GM19328 (cell line): ENCODE measurements at regions not wholly inside any gene's neighbourhood (a gene's known extent, or its start where the extent isn't known, plus 50 kb on each side); places are given as distances from the start of the nearest gene placed in this dataset.

Experiments
- ATAC-seq: cut with Tn5 transposase; IDR thresholded peaks from one replicate; pipeline ENCODE4 v1.9.1; 2021; ENCODE audit warnings: mild to moderate bottlenecking, moderate library complexity; ENCODE audit not compliant: unreplicated experiment

DNA sequence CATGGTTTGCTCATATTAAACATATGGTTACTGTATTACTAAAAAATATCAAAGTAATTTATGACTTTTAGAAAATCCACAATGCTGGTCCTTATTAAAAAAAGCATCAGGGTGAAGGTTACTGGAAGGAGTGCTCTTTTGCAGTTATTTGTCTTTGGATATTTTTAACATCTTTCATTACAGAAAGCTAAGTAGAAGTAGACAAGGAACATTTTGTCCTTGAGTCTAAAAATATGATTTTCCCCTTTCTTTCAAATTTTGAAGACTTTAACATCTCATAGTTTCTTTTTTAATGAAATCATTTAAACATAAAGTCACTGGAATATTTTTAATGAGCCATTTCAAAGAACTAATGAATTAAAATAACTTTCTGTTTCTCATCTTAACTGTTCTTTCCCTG lies 110.1 kb upstream of the TNS3 start:
- ATAC-seq = no peak

DNA sequence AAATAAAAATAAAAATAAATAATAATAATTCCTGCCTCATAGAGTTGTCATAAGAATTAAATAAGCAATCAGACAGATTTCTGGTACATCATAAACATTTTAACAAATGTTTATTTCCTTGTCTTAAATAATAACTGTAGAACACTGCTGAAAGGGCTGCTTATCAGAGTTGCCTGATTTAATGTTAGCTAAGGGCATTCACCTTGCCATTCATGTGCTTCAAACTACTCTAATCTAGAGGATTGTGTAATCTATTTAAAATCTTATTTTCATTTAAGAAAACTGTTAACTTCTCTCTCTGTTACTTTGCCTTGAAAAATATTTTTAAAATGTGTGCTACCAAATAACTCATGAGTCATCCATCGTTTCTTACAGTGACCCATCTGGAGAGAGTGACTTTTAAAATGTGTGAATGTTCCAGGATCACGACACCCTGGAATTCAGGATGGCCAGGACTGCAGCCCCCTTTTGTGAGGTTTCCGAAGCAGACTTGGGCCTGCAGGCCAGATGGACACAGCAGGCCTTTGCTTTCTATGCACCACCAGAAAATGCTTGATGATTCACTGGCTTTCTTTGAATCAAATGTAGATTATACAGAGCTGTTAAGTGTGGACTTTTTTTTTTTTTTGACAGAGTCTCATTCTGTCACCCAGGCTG lies 109.1 kb upstream of the TNS3 start:
- ATAC-seq = no peak

DNA sequence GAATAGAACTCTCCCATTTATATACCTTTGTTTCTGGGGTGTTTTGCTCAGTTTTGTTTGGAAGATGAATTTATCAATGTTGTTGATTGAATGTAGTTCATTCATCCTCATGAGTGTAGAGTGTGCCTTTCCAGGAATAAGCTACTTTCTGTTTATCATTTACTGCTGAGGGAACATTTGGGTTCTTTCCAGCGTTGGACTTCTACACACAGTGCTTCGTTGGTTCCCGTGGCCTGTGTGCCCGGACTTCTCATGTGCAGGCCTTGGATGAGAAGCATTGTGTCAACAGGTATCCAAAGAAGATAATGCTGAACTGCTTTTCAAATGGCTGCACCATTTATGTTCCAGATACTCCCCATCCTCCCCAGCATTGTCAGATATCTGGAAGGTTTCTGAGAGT lies 107.6 kb upstream of the TNS3 start:
- ATAC-seq = no peak

DNA sequence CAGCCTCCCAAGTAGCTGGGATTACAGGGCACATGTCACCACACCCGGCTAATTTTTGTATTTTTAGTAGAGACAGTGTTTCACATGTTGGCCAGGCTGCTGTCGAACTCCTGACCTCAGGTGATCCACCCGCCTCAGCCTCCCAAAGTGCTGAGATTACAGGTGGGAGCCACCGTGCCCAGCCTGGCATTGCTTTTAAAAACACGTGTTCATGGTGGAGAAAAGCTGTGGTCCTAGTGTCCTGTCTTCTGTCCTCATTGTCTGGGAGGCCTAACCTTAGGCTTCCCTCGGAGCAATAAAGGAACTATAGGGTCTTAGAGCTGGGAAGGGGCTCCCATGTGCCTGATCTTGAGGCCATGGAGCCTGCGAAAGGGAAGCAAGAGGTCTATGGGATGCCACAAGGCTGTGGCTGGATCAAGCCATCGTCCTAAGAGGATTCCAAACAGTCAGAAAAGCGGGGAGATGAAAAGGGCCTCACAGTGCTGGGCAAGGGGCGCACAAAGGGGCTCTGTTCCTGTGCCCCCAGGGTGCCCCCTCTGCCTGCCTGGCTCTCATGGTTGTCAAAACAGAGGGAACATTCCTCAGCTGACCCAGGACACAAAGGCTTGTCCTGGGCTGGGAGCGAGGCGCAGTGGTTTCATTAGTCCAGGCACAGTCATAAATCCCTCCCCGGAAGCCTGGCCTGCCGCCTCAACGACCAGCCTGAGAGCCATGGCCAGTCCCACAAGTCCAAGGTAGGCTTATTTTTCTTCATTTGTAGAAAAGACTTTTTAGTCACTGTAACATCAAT lies 106.6 kb upstream of the TNS3 start:
- no peak for ATAC-seq

DNA sequence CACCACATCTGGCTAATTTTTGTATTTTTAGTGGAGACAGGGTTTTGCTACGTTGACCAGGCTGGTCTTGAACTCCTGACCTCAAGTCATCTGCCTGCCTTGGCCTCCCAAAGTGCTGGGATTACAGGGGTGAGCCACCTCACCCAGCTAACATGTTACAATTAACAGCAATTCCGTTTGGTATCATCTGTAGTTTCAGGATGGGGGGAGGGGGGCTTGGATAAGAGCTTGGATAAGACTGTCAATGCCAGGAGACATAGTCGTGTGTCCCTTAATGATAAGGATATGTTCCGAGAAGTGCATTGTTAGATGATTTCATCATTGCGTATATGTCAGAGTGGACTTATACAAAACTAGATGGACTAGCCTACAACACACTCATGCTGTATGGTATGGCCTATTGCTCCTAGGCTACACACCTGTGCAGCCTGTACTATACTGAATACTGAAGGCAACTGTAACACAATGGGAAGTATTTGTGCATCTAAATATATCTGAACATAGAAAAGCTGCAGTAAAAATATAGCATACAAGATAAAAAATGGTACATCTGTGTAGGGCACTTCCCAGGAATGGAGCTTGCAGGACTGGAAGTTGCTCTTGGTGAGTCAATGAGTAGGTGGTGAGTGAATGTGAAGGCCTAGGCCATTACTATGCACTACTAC lies 103.9 kb upstream of the TNS3 start:
- no peak for ATAC-seq

DNA sequence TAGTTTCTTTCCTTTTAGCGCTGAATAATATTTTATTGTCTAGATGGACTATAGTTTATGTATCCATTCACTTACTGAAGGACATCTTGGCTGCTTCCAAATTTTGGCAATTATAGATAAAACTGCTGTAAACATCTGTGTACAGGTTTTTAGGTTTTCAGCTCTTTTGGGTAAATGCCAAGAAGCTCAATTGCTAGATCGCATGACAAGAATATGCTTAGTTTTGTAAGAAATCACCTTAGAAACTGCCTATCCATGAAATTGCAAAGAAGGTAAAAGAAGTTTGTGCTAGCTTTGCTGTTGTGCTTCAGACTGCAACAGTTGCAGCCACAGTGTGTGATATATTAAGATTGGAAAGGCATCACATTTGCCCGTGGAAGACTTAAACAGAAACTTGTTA lies 103.2 kb upstream of the TNS3 start:
- ATAC-seq = no peak

DNA sequence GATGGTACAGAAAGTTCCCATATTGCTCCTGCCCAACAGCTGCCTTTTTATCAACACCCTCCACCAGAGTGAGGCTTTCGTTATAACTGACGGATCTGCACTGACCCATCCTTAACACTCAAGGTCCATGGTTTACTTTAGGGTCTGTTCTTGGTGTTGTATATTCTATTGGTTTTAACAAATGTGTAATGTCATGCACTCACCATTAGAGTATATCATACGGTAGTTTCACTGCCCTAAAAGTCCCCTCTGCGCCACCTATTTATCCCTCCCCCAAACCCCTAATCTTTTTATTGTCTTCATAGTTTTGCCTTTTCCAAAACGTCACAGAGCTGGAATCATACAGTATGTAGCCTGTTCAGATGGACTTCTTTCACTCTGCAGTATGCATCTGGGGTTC lies 102.8 kb upstream of the TNS3 start:
- no peak for ATAC-seq

DNA sequence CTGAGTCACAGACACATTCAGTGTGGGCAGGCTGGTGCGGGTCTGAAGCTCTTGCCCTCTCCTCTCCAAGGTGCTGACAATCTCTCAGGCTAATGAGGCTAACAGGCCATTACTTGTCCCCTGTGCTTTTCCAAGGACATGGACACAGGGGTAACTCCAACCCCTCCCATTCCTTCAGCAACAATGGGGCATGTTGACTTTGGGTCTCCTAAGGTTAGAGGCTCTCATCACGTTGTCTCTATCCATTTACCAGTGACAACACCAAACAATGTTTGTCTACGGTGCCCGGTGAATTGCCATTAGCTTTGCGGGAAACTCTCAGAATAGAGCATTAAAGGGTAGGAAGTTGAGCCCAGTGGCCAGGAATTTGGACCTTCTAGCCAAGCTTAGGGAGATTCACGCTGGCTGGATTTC lies 101.6 kb upstream of the TNS3 start:
- no peak for ATAC-seq

DNA sequence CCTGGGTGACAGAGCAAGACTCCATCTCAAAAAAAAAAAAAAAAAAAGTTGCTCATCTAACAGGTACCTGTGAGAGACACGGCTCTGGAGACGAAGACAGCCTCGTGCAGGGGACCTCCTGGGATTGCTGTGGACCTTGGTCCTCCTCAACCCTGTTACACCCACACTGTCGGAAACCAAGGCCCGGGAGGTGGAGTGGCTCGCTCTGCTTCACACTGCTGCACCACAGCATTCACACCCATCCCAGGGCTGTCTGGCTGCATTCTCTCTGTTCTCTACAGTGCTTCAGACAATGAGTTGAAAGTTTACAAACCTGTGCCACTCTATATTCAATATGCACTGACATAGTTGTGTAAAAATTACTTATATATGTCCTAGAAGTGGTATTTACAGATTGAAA lies 101.0 kb upstream of the TNS3 start:
- ATAC-seq = no peak

DNA sequence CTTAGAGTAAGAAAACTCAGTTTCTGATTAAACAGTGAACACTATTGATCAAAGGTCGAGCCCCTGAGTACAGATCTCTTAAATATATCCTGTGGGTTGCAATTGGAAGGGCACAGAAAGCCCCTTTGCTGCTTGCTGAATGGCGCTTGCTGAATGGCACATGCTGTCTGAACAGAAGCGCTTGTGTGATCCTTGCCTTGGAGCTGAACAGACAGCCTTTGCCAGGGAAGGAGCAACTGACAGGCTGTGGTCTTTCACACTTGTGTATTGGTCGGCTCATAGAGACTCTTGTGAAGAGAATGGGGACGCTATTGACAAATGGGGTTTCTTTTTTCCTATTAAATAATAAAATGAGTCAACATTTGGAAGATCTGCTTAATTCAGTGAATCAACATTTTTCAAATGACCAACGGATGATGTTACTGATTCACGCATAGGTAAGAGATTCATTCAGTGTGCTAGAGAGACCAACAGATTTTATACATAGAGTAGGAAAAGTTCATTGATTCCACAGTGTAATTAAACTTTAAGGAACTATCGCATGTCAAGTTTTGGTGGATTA lies 99.4 kb upstream of the TNS3 start:
- ATAC-seq = no peak

DNA sequence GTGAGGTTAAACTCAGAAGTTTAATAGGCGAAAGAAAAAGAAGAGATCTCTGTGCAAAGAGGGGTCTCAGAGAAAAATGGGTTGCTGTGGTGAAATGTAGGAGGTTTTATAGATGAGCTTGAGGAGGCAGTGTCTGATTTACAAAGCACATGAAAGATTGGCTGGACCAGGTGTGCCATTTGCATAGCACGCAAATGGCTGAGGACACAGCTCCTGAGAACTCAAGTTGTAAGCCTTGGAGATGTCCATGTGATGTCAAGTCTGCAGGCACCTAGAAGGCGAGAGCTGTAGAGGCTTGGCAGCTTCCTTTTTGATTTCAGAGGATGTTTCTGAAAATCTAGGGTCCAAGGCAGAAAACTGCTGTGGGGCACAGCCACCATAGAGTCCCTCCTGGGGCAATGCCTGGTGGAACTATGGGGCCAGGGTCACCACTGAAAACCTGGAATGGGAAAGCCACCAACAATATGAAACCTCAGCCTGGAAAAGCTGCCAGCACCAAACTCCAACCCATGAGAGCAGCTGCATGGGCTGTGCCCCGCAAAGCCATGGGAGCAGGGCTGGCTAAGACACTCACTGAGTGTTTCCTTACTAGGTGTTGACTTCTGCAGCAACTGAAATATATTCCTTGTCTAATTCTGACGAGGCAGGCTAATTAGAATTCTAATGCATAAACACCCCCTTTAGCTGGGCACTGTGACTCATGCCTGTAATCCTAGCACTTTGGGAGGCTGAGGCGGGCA lies 96.9 kb upstream of the TNS3 start:
- no peak for ATAC-seq

DNA sequence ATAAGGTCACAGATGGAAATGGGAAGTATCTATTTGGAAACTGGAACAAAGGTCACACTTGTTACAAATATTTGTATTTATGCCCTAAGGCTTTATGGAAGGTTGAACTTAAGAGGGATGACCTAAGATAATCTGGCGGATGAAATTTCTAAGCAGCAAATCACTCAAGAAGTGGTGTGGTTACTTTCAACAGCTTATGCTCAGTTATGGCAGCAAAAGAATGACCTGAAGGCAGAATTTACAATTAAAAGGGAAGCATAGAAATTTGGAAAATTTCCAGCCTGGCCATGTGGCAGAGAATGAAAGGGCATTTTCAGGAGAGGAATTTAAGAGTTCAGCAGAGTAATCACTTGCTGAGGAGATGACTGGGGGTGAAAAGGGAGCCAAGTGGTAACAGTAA lies 95.8 kb upstream of the TNS3 start:
- ATAC-seq = no peak

DNA sequence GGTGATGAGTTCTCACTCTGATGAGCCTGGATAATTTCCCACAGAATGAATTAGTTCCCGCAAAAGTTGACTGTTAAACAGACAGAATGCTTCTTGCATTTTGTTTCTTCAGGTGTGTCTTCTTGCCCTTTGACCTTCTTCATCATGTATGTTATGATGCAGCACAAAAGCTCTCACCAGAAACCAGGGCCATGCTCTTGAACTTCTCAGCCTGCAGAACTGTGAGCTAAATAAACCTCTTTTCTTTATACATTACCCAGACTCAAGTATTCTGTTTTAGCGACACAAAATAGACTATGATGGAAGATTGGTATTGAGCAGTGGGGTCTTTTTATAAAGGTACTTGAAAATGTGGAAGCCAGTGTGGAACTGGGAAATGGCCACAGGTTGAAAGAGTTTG lies 95.2 kb upstream of the TNS3 start:
- ATAC-seq = no peak

DNA sequence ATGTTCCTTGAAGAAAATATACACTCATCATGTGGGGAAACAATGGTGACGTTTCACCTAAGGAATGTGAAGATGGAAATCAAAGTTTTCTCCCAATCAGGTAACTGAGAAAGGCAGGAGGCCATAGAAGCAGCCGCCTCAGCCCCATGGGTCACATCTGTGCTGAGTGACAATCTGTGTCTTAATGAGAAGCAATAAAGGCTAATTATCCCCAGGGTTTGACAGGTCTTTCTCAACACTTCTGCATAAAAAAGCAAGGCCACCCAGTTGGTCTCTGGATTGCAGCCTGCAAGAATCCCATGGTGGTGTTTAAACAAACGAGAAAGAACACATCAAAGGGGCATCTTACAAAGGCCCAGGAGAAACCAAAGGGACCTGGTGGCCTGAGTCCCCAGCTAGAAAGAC lies 91.1 kb upstream of the TNS3 start:
- no peak for ATAC-seq

DNA sequence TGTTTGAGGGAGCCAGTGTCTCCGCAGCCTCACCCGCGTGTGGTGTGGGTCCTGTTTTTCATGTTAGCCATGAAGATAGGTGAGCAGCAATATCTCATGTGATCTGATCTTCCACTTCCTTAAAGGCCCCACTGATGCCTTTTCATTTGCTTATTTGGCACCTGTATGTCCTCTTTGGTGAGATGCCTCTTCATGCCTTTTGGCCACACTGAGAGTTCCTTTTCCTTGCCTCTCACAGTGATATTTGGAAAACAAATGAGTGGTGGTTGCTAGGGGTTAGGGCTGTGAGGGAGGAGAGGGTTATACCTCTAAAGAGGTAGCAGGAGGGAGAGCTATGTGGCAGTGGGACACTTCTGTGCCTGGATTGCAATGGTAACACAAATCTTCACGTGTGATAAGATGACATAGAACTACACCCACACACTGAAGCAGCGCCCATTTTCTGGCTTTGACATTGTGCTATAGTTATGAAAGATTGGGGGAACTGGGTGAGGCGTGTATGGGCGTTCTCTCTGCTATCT lies 90.4 kb upstream of the TNS3 start:
- no peak for ATAC-seq

DNA sequence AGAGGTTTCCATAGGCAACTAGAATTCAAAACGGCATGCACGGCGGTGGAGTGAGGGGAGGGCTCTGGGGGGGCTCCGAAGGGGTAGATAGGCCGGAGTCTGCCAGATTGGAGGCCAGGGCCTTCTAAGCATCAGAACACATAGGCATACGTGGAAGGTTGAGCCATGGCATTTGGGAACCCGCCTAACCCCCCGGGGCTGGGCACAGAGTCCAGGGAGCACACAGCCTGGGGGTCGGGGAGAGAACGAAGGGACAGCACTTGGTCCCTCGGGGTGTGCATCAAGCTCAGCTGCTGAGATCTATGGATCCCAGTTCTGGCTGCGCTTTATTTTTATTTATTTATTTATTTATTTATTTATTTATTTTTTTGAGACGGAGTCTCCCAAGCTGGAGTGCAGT lies 89.4 kb upstream of the TNS3 start:
- no peak for ATAC-seq

DNA sequence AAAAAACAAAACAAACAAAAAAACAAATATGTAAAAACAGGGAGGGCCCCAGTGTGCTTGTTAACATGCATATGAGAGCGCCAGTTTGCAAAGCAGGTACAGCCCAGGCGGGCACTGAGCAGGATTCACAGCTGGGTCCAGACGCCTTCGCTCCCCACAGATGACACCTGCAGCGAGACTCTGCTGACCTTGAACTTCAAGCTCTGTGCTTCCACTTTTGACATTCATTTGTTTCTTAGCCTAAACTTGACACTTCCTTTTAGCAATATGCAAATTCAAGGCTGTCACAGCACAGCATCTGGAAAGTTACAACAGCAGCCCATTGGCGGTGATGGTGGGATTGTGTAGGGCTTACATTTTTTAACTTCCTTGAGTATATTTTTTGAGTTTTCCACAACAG lies 88.8 kb upstream of the TNS3 start:
- ATAC-seq = peak; percentile 70

DNA sequence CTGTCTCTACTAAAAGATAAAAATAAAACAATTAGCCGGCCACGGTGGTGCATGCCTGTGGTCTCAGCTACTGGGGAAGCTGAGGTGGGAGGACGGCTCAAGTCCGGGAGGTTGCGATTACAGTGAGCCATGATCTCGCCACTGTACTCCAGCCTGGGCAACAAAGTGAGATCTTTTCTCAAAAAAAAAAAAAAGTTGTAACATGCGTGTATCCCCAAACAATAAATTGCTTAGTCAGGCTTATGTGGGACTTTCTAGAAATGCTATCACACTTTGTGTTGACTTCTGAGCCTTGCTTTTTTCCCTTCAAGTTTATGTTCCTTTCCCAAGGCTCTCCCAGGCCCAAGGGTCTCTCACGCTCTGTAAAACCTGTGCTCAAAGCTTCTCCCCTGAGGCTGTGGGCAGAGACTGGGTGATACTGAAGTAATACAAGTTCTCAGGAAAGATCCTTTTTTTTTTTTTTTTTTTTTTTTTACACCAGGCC lies 88.0 kb upstream of the TNS3 start:
- no peak for ATAC-seq

DNA sequence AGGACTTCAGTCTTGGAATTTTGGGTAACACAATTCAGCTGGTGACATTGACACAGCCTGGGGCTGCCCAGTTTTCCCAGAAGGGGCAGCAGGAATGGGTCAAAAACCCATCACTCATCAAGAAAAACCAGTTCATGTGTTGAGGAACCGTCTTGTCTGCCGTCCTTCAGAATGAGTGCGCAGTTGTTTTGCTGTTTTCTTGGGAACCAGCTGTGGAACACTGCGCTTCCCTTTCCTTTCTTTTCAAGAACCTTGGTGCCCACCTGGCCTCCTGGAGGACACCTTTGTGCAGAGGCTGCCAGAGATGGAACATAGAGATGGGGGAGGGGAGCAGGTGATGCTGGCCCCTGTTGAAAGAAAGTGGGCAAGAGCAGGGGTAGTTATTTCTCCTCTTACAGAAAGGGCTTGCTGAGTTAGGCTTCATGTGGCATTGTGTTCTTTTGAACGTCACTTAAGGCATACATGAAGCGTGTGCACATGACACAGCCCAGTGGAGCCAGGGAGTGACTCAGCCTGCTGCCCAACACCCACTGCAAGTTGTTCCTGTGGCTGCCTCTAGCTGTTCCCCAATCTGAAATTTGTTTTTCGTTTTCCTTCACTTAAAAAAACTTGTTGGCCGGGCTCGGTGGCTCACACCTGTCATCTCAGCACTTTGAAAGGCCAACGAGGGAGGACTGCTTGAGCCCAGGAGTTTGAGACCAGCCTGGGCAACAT lies 87.4 kb upstream of the TNS3 start:
- ATAC-seq = peak; percentile 78

DNA sequence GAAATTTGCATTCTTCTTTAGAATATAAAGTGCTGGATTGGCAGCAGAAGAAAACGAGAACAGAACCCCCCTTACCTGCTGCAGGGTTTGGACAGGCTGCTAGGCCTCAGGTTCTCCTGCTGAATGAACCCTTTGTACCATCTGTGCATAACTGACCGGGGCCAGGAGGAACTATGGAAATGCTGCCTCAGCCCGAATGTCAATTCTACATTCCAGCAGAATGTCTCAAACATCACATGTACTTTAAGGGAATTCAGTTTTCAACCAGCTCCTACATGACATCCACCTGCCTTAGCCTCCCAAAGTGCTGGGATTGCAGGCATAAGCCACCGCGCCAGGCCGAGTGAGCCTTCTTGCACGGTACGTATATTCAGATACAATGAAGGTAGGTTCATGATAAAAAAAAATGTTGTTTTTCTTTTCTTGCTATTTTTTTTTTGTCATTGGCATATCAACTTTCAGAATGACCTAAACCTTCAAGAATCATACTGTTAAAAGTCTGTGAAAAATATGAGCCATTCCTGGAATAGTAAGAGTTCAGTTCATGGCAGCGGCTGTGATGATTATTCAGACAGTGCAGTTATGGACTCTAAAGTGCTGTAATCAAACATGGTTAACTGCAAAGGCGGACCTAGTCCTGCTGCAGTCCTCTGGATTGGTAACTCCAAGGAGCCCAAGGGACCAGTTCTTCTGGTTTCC lies 84.4 kb upstream of the TNS3 start:
- no peak for ATAC-seq
